NCI-H1694 (cell line): ENCODE measurements at regions not wholly inside any gene's neighbourhood (a gene's known extent, or its start where the extent isn't known, plus 50 kb on each side); places are given as distances from the start of the nearest gene placed in this dataset.

Source experiments
- DNase-seq: peaks from one replicate; lab custom pipeline; 2025; lab: John Stamatoyannopoulos, UW

GRCh38 chr2:8090748-8091700 is 590.8 kb upstream of the ID2 start:
- no peak for DNase-seq

- no peak for DNase-seq
Observed at GRCh38 chr2:8094526-8094925, 587.3 kb upstream of the ID2 start.

- no peak for DNase-seq
Observed at GRCh38 chr2:8095978-8096377, 585.9 kb upstream of the ID2 start.

- DNase-seq: no peak
Observed at GRCh38 chr2:8096484-8096883, 585.4 kb upstream of the ID2 start.

GRCh38 chr2:8098476-8099266 is 583.2 kb upstream of the ID2 start:
- no peak for DNase-seq

- no peak for DNase-seq
Observed at GRCh38 chr2:8099267-8099582, 582.6 kb upstream of the ID2 start.

GRCh38 chr2:8101614-8102277 is 580.1 kb upstream of the ID2 start:
- no peak for DNase-seq

GRCh38 chr2:8102470-8102869 is 579.4 kb upstream of the ID2 start:
- DNase-seq: no peak

- DNase-seq: no peak
Observed at GRCh38 chr2:8103085-8103708, 578.7 kb upstream of the ID2 start.

- DNase-seq: no peak
Observed at GRCh38 chr2:8107150-8107549, 574.7 kb upstream of the ID2 start.

- no peak for DNase-seq
Observed at GRCh38 chr2:8107621-8108378, 574.1 kb upstream of the ID2 start.

GRCh38 chr2:8110716-8111115 is 571.1 kb upstream of the ID2 start:
- DNase-seq: no peak

GRCh38 chr2:8111193-8111592 is 570.7 kb upstream of the ID2 start:
- no peak for DNase-seq

GRCh38 chr2:8115456-8115855 is 566.4 kb upstream of the ID2 start:
- no peak for DNase-seq

- no peak for DNase-seq
Observed at GRCh38 chr2:8115966-8116365, 565.9 kb upstream of the ID2 start.

- no peak for DNase-seq
Observed at GRCh38 chr2:8116661-8117060, 565.2 kb upstream of the ID2 start.

- DNase-seq: no peak
Observed at GRCh38 chr2:8118940-8119781, 562.7 kb upstream of the ID2 start.

- no peak for DNase-seq
Observed at GRCh38 chr2:8119782-8120505, 561.9 kb upstream of the ID2 start.

GRCh38 chr2:8120506-8120860 is 561.4 kb upstream of the ID2 start:
- DNase-seq: no peak
